ENCODE measurements at regions not wholly inside any gene's neighbourhood (a gene's known extent, or its start where the extent isn't known, plus 50 kb on each side); places are given as distances from the start of the nearest gene placed in this dataset.

- TF ChIP-seq EP300 (IDR thresholded peaks at IDR 0.05; ENCODE audit: borderline replicate concordance in 1 of 2, low read depth in 2 of 2, low read length in 2 of 2) (no peak), USF2 (IDR thresholded peaks at IDR 0.05; ENCODE audit: low read length) (no peak)
Measured at GRCh38 chr2:57528499-57528898, 518.1 kb upstream of the VRK2 start (continued).

Measured in H1 (cell line).